ENCODE measurements at regions not wholly inside any gene's neighbourhood (a gene's known extent, or its start where the extent isn't known, plus 50 kb on each side); places are given as distances from the start of the nearest gene placed in this dataset.

DNA sequence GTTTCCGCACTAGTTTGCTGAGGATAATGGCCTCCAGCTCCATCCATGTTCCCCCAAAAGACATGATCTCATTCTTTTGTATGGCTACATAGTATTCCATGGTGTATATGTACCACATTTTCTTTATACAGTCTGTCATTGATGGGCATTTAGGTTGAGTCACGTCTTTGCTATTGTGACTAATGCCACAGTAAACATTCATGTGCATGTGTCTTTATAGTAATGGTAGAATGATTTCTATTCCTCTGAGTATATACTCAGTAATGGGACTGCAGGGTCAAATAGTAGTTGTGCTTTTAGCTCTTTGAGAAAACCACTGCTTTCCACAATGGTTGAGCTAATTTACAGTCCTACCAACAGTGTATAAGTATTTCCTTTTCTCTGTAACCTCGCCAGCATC is 78.3 kb upstream of the BCL9 start:
- DNase-seq (ENCODE audit: low spot score): no peak

DNA sequence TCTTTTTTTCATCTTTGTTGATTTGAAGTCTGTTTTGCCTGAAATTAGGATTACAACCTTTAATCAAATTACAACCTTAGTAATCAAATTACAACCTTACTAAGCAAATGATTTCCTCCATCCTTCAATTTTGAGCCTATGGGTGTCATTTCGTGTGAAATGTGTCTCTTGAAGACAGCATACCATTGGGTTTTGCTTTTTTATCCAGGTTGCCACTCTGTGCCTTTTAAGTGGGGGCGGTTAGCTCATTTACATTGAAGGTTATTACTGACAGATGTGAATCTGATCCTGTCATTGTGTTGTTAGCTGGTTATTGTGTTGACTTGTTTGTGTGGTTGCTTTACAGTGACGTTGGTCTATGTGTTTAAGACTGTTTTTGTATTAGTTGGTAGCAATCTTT is 74.8 kb upstream of the BCL9 start:
- DNase-seq (ENCODE audit: low spot score): no peak

DNA sequence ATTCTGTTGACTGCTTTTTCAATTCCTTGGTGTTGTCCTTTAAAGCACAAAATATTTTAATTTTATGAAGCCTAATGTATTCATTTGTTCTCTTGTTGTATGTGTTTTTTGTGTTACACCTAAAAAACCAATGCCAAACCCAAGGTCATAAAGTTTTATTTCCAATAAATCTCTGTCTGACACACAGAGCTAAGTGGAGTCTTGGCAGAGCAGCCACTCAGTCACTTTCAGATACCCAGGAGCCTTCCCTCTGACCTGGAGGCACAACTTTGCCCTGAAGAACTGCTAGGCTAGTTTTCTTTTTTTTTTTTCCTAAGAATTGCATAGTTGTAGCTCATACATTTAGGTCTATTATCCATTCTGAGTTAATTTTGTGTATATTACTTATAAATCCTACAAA is 71.2 kb upstream of the BCL9 start:
- no peak for DNase-seq (ENCODE audit: low spot score)

DNA sequence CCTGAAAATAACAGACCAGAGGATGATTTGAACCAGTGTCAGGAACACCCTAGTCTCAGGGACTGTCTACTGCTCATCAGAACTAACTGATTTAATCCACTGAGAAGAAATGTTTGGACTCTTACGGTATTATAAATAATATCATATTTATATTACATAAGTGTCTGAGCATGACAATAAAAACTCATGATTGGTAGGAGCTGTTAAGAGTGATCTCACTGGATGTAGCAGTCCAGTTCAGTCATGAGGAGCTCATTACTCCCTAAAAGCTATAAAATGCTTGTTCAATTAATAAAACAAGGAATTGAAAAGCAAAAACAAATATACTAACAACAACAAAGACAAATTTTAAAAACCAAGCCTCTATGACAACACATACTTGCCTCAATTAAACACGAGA is 68.8 kb upstream of the BCL9 start:
- DNase-seq (ENCODE audit: low spot score): no peak

DNA sequence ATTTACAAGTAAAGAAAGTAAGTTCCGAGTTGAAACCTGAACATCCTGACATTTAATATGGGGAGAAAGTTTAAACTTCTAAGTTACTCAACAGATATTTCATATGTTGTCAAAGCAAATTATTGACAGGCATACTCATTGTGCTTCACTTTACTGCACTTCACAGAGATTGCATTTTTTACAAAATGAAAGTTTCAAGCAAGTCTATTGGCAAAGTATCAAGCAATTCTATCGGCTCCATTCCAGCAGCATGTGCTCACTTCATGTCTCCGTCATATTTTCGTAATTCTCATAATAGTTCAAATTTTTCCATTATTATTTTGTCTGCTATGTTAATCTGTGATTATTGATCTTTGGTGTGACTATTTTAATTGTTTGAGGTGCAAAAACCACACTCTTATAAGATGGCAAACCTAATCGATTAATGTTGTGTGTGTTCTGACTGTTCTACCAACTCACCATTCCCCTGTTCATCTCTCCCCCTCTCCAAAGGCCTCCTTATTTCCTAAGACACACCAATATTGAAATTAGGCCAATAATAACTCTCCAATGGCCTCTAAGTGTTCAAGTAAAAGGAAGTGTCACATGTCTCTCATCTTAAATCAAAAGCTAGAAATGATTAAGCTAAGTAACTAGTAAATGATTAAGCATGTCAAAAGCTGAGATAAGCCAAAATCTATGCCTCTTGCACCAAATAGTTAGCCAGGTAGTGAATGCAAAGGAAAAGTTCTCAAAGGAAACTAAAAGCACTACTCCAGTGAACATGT is 68.2 kb upstream of the BCL9 start:
- DNase-seq (ENCODE audit: low spot score): no peak

GRCh38 chr1:147473733-147474049 is 67.6 kb upstream of the BCL9 start:
- no peak for DNase-seq (ENCODE audit: low spot score)

GRCh38 chr1:147475488-147475887 is 65.8 kb upstream of the BCL9 start:
- DNase-seq (ENCODE audit: low spot score): no peak

- no peak for DNase-seq (ENCODE audit: low spot score)
Observed at GRCh38 chr1:147478521-147478920, 62.8 kb upstream of the BCL9 start.

GRCh38 chr1:147479864-147480564 is 61.3 kb upstream of the BCL9 start:
- DNase-seq (ENCODE audit: low spot score): no peak

- no peak for DNase-seq (ENCODE audit: low spot score)
Observed at GRCh38 chr1:147480565-147480935, 60.8 kb upstream of the BCL9 start.

GRCh38 chr1:147486876-147487656 is 54.2 kb upstream of the BCL9 start:
- no peak for DNase-seq (ENCODE audit: low spot score)

DNA sequence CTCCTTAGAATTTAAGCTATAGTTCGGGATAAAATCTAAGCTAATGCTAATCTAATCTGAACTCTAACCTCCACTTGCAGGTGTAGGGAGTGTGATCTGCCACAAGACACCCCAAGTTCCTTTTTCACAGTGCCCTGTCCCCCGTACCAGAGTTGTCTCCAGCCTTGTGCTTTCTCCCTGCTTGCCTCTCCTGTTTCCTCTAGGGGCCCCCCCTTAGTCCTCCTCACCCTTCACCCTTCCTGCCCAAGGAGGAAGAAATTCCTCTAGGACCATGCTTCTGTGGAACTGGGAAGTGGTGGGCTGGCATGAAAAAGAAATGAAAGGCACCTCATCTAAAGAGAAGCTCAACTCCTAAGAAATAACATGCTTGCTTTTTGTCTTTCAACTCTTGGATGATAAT is 50.2 kb upstream of the BCL9 start:
- no peak for DNase-seq (ENCODE audit: low spot score)

Data from COLO829 (cell line).